ENCODE measurements at regions not wholly inside any gene's neighbourhood (a gene's known extent, or its start where the extent isn't known, plus 50 kb on each side); places are given as distances from the start of the nearest gene placed in this dataset.
"Not testable (repeated sequence)": the region's sequence is repeated elsewhere in the genome, so short reads cannot be mapped to it uniquely, and the experiment has no call there.

- DNase-seq, result no peak
- no peaks in the 10 kb centered on the region for H3K36me3 ChIP-seq (ENCODE audit: control insufficient read depth, insufficient read depth, low read length)
- H3K4me1 ChIP-seq, result no peaks in the 10 kb centered on the region; the same call in 1 of the 2 replicates
- CTCF ChIA-PET, result no interaction called here
- peaks cover 9% of the 10 kb centered on the region for H3K9me3 Mint-ChIP-seq (ENCODE audit: unreplicated experiment)
- no peak overlapping the region for H3K27ac Mint-ChIP-seq (ENCODE audit: unreplicated experiment)
- H3K36me3 Mint-ChIP-seq (ENCODE audit: insufficient read depth, unreplicated experiment), result no peaks in the 10 kb centered on the region
- no peak for TF ChIP-seq CTCF (IDR thresholded peaks at IDR 0.05; ENCODE audit: insufficient read depth in 1 of 2, low read depth in 1 of 2, low read length in 1 of 2, severe bottlenecking in 1 of 2, unreplicated experiment in 1 of 2)
- no peaks in the 10 kb centered on the region for H3K4me1 Mint-ChIP-seq (ENCODE audit: low read depth, unreplicated experiment)
- H3K4me3 Mint-ChIP-seq (ENCODE audit: unreplicated experiment), result no peak overlapping the region
- POLR2A ChIA-PET, result no interaction called here
- no peaks in the 10 kb centered on the region for H3K27me3 ChIP-seq (replicated peaks; ENCODE audit: control insufficient read depth, insufficient read depth, low read length)
- no peaks in the 10 kb centered on the region for H3K9me3 ChIP-seq
- no TSS peak for BruUV-seq (replicated peaks)
- no peak overlapping the region for H3K4me3 ChIP-seq (ENCODE audit: low read depth, low read length)
- intact Hi-C loops (cut with micrococcal nuclease; ENCODE audit: unreplicated experiment), result no loop called here
- peaks cover 13% of the 10 kb centered on the region for H3K27me3 Mint-ChIP-seq (ENCODE audit: insufficient read depth, unreplicated experiment)
Observed at GRCh38 chr5:107736638-107737037, 65.9 kb upstream of the EFNA5 start.

- POLR2A ChIA-PET; H3K27ac Mint-ChIP-seq (ENCODE audit: unreplicated experiment); H3K4me3 Mint-ChIP-seq (ENCODE audit: unreplicated experiment); H3K4me1 Mint-ChIP-seq (ENCODE audit: low read depth, unreplicated experiment); DNase-seq; H3K4me1 ChIP-seq; H3K9me3 Mint-ChIP-seq (ENCODE audit: unreplicated experiment); H3K36me3 ChIP-seq (ENCODE audit: control insufficient read depth, insufficient read depth, low read length); H3K27me3 ChIP-seq (replicated peaks; ENCODE audit: control insufficient read depth, insufficient read depth, low read length); BruUV-seq (replicated peaks); intact Hi-C loops (cut with micrococcal nuclease; ENCODE audit: unreplicated experiment); CTCF ChIA-PET; H3K9me3 ChIP-seq; H3K36me3 Mint-ChIP-seq (ENCODE audit: insufficient read depth, unreplicated experiment); H3K4me3 ChIP-seq (ENCODE audit: low read depth, low read length): not testable (repeated sequence)
- H3K27me3 Mint-ChIP-seq (ENCODE audit: insufficient read depth, unreplicated experiment), result peaks cover 13% of the 10 kb centered on the region
Observed at GRCh38 chr5:107736089-107736488, 65.4 kb upstream of the EFNA5 start.

- BruUV-seq (replicated peaks), result no TSS peak
- no peak overlapping the region for H3K4me3 ChIP-seq (ENCODE audit: low read depth, low read length)
- Mint-ChIP-seq H3K27ac (ENCODE audit: unreplicated experiment) (no peak overlapping the region), H3K4me1 (ENCODE audit: low read depth, unreplicated experiment) (no peaks in the 10 kb centered on the region), H3K27me3 (ENCODE audit: insufficient read depth, unreplicated experiment) (peaks cover 9% of the 10 kb centered on the region), H3K9me3 (ENCODE audit: unreplicated experiment) (peaks cover 3% of the 10 kb centered on the region), H3K36me3 (ENCODE audit: insufficient read depth, unreplicated experiment) (no peaks in the 10 kb centered on the region), H3K4me3 (ENCODE audit: unreplicated experiment) (no peak overlapping the region)
- H3K36me3 ChIP-seq (ENCODE audit: control insufficient read depth, insufficient read depth, low read length), result no peaks in the 10 kb centered on the region
- no peak for DNase-seq
- intact Hi-C loops (cut with micrococcal nuclease; ENCODE audit: unreplicated experiment), result no loop called here
- no peaks in the 10 kb centered on the region for H3K27me3 ChIP-seq (replicated peaks; ENCODE audit: control insufficient read depth, insufficient read depth, low read length)
- TF ChIP-seq CTCF (IDR thresholded peaks at IDR 0.05; ENCODE audit: insufficient read depth in 1 of 2, low read depth in 1 of 2, low read length in 1 of 2, severe bottlenecking in 1 of 2, unreplicated experiment in 1 of 2), result no peak
- ChIA-PET CTCF (no interaction called here), POLR2A (no interaction called here)
- no peaks in the 10 kb centered on the region; the same call in 1 of the 2 replicates for H3K4me1 ChIP-seq
- H3K9me3 ChIP-seq, result no peaks in the 10 kb centered on the region
Observed at GRCh38 chr5:107735558-107735957, 64.8 kb upstream of the EFNA5 start.

- Histone ChIP-seq H3K4me1 (no peaks in the 10 kb centered on the region), H3K27me3 (replicated peaks; ENCODE audit: control insufficient read depth, insufficient read depth, low read length) (no peaks in the 10 kb centered on the region), H3K4me3 (ENCODE audit: low read depth, low read length) (no peak overlapping the region), H3K9me3 (no peaks in the 10 kb centered on the region), H3K36me3 (ENCODE audit: control insufficient read depth, insufficient read depth, low read length) (no peaks in the 10 kb centered on the region)
- no TSS peak for BruUV-seq (replicated peaks)
- no peaks in the 10 kb centered on the region for H3K4me1 Mint-ChIP-seq (ENCODE audit: low read depth, unreplicated experiment)
- no peak overlapping the region for H3K4me3 Mint-ChIP-seq (ENCODE audit: unreplicated experiment)
- peaks cover 17% of the 10 kb centered on the region for H3K9me3 Mint-ChIP-seq (ENCODE audit: unreplicated experiment)
- DNase-seq, result no peak
- ChIA-PET CTCF (no interaction called here), POLR2A (no interaction called here)
- no peak overlapping the region for H3K27ac Mint-ChIP-seq (ENCODE audit: unreplicated experiment)
- TF ChIP-seq CTCF (IDR thresholded peaks at IDR 0.05; ENCODE audit: insufficient read depth in 1 of 2, low read depth in 1 of 2, low read length in 1 of 2, severe bottlenecking in 1 of 2, unreplicated experiment in 1 of 2), result no peak
- peaks cover 9% of the 10 kb centered on the region for H3K27me3 Mint-ChIP-seq (ENCODE audit: insufficient read depth, unreplicated experiment)
- no peaks in the 10 kb centered on the region for H3K36me3 Mint-ChIP-seq (ENCODE audit: insufficient read depth, unreplicated experiment)
- intact Hi-C loops (cut with micrococcal nuclease; ENCODE audit: unreplicated experiment), result no loop called here
Observed at GRCh38 chr5:107726896-107727295, 56.2 kb upstream of the EFNA5 start.

Measured in Caco-2 (cell line).